H1 (cell line): ENCODE measurements at regions not wholly inside any gene's neighbourhood (a gene's known extent, or its start where the extent isn't known, plus 50 kb on each side); places are given as distances from the start of the nearest gene placed in this dataset.

Experiments
- CTCF ChIA-PET: fragments of 300-600 bp; sonication (Branson Sonifier 250); formaldehyde crosslinking; loops from one replicate; lab custom pipeline; 2021; ENCODE audit not compliant: partially characterized antibody; lab: Charles Lee
- POLR2A ChIA-PET: fragments of 300-600 bp; sonication (Branson Sonifier 250); formaldehyde crosslinking; loops from one replicate; lab custom pipeline; 2021; ENCODE audit warnings: inconsistent platforms; ENCODE audit not compliant: partially characterized antibody; lab: Charles Lee
- DNase-seq, 2 experiments: peaks; one replicate each; pipeline versions ENCODE4 v3.0.0 to v3.0.0-alpha.2; 2010 to 2022; ENCODE audit warnings: low spot score in 2 of 2, low read depth in 1 of 2, mixed read lengths in 1 of 2
- FAIRE-seq: peaks from 2 replicates; lab custom pipeline; 2011; peaks lifted over from hg19 to GRCh38; lab: Jason Lieb, UNC
- H2AFZ ChIP-seq: 2 replicates; pipeline ENCODE4 v1.8.1; 2012; ENCODE audit warnings: low read length, inconsistent platforms
- H2AK5ac ChIP-seq: 2 replicates; pipeline ENCODE4 v1.6.1; 2013; ENCODE audit warnings: low read depth, low read length
- H2BK120ac ChIP-seq: replicated peaks from 2 replicates; pipeline ENCODE3; 2013; ENCODE audit warnings: low read depth, low read length, inconsistent platforms
- H2BK12ac ChIP-seq: 2 replicates; pipeline ENCODE4 v1.6.1; 2013; ENCODE audit warnings: low read depth, low read length
- H2BK15ac ChIP-seq: 2 replicates; pipeline ENCODE4 v1.6.1; 2013; ENCODE audit warnings: low read length
- H2BK20ac ChIP-seq: 2 replicates; pipeline ENCODE4 v1.6.1; 2013; ENCODE audit warnings: low read length
- H2BK5ac ChIP-seq: 2 replicates; pipeline ENCODE4 v1.6.1; 2013; ENCODE audit warnings: low read depth, low read length
- H3K14ac ChIP-seq: 2 replicates; pipeline ENCODE4 v1.6.1; 2013; ENCODE audit warnings: inconsistent platforms; ENCODE audit not compliant: insufficient read length
- H3K18ac ChIP-seq: 2 replicates; pipeline ENCODE4 v1.6.1; 2013; ENCODE audit warnings: low read length; ENCODE audit errors: extremely low read depth
- H3K23ac ChIP-seq: 2 replicates; pipeline ENCODE4 v1.6.1; 2013; ENCODE audit warnings: inconsistent platforms; ENCODE audit not compliant: insufficient read length
- H3K23me2 ChIP-seq: 2 replicates; pipeline ENCODE4 v1.6.1; 2013; ENCODE audit warnings: low read depth, low read length
- H3K27ac ChIP-seq: 2 replicates; pipeline ENCODE4 v1.6.1; 2011; ENCODE audit warnings: low read depth, low read length, inconsistent platforms
- H3K27me3 ChIP-seq, 4 experiments: replicated peaks in 1 of 4; 1 replicate in 1 of 4; 2 replicates in 3 of 4; pipeline versions ENCODE4 v1.6.1 to v1.8.1; 2011 to 2013; ENCODE audit warnings: low read length in 3 of 4, mild to moderate bottlenecking in 3 of 4, inconsistent platforms in 2 of 4, mixed read lengths in 2 of 4, moderate library complexity in 1 of 4; ENCODE audit not compliant: control insufficient read depth in 3 of 4, insufficient read depth in 3 of 4; ENCODE audit errors: extremely low read depth in 1 of 4
- H3K36me3 ChIP-seq, 4 experiments: 2 replicates each; pipeline versions ENCODE4 v1.6.1 to v1.8.1; 2011 to 2013; ENCODE audit warnings: mild to moderate bottlenecking in 4 of 4, low read length in 3 of 4, moderate library complexity in 2 of 4, control low read depth in 1 of 4, inconsistent platforms in 1 of 4; ENCODE audit not compliant: insufficient read depth in 4 of 4, control insufficient read depth in 2 of 4
- H3K4ac ChIP-seq: replicated peaks from 2 replicates; pipeline ENCODE3; 2013; ENCODE audit warnings: low read length, low read depth, mixed read lengths, inconsistent platforms; ENCODE audit not compliant: insufficient read length
- H3K4me1 ChIP-seq, 4 experiments: replicated peaks in 1 of 4; 1 replicate in 1 of 4; 2 replicates in 3 of 4; pipeline versions ENCODE4 v1.6.1 to v1.8.1; 2011 to 2013; ENCODE audit warnings: low read length in 3 of 4, inconsistent platforms in 2 of 4, mixed read lengths in 1 of 4; ENCODE audit not compliant: insufficient read depth in 4 of 4, control insufficient read depth in 3 of 4
- H3K4me2 ChIP-seq, 2 experiments: 2 replicates each; pipeline versions ENCODE4 v1.6.1 to v1.8.1; 2011 to 2013; ENCODE audit warnings: low read depth in 2 of 2, low read length in 2 of 2, control low read depth in 1 of 2, inconsistent platforms in 1 of 2, mild to moderate bottlenecking in 1 of 2; ENCODE audit not compliant: insufficient read depth in 1 of 2
- H3K4me3 ChIP-seq, 4 experiments: fragments of 200-600, 300-600 bp in 1 of 4; sonication (generic), shearing (Covaris generic), sonication (Bioruptor Twin) in 1 of 4; 2 replicates each; pipeline versions ENCODE4 v1.5.1 to v1.8.1; 2011 to 2016; ENCODE audit warnings: low read length in 4 of 4, low read depth in 3 of 4, control low read depth in 2 of 4, inconsistent platforms in 2 of 4, mild to moderate bottlenecking in 2 of 4, mixed read lengths in 1 of 4, moderate library complexity in 1 of 4; ENCODE audit not compliant: insufficient read depth in 2 of 4; ENCODE audit errors: extremely low read depth in 1 of 4
- H3K56ac ChIP-seq: replicated peaks from 2 replicates; pipeline ENCODE3; 2013; ENCODE audit warnings: low read depth, mild to moderate bottlenecking, mixed read lengths, low read length, inconsistent platforms; ENCODE audit not compliant: insufficient read length
- H3K79me1 ChIP-seq: 2 replicates; pipeline ENCODE4 v1.6.1; 2013; ENCODE audit warnings: low read depth, low read length, control low read depth
- H3K79me2 ChIP-seq, 2 experiments: 2 replicates each; pipeline versions ENCODE4 v1.6.1 to v1.8.1; 2012 to 2013; ENCODE audit warnings: low read length in 2 of 2, mild to moderate bottlenecking in 2 of 2, inconsistent platforms in 1 of 2; ENCODE audit not compliant: insufficient read depth in 2 of 2, control insufficient read depth in 1 of 2
- H3K9ac ChIP-seq, 4 experiments: replicated peaks in 1 of 4; 1 replicate in 1 of 4; 2 replicates in 3 of 4; pipeline versions ENCODE4 v1.6.1 to v1.8.1; 2011 to 2013; ENCODE audit warnings: low read depth in 3 of 4, low read length in 3 of 4, control low read depth in 2 of 4, mild to moderate bottlenecking in 2 of 4, moderate library complexity in 2 of 4, inconsistent platforms in 1 of 4; ENCODE audit errors: extremely low read depth in 1 of 4
- H3K9me3 ChIP-seq, 2 experiments: 2 replicates each; pipeline versions ENCODE4 v1.6.1 to v1.8.1; 2012 to 2013; ENCODE audit warnings: mild to moderate bottlenecking in 2 of 2, moderate library complexity in 2 of 2, control low read depth in 1 of 2, inconsistent platforms in 1 of 2, low read depth in 1 of 2, low read length in 1 of 2, mixed read lengths in 1 of 2; ENCODE audit not compliant: insufficient read depth in 2 of 2
- H4K20me1 ChIP-seq, 2 experiments: replicated peaks in 1 of 2; 2 replicates each; pipeline versions ENCODE3 to v1.8.1; 2011 to 2013; ENCODE audit warnings: inconsistent platforms in 2 of 2, low read length in 2 of 2, mild to moderate bottlenecking in 1 of 2; ENCODE audit not compliant: insufficient read depth in 2 of 2, control insufficient read depth in 1 of 2
- H4K5ac ChIP-seq: 2 replicates; pipeline ENCODE4 v1.6.1; 2013; ENCODE audit warnings: low read length, low read depth, mixed read lengths, inconsistent platforms; ENCODE audit not compliant: insufficient read length
- H4K8ac ChIP-seq: 2 replicates; pipeline ENCODE4 v1.8.0; 2013; ENCODE audit warnings: mild to moderate bottlenecking, moderate library complexity, low read length, inconsistent platforms; ENCODE audit not compliant: insufficient read depth; ENCODE audit errors: extremely low read depth
- H4K91ac ChIP-seq: replicated peaks from 2 replicates; pipeline ENCODE3; 2013; ENCODE audit warnings: low read length, mixed read lengths, inconsistent platforms; ENCODE audit not compliant: insufficient read length
- CHD2 ChIP-seq: IDR thresholded peaks from 2 replicates; pipeline ENCODE4 v1.6.1; 2012; ENCODE audit warnings: low read length, improper control_type of control experiment
- KDM1A ChIP-seq: fragments of 200-600, 300-600 bp; sonication (generic); IDR thresholded peaks from 2 replicates; pipeline ENCODE4 v1.7.1; 2016; ENCODE audit warnings: mild to moderate bottlenecking, low read length, borderline replicate concordance
- NANOG ChIP-seq: IDR thresholded peaks from 2 replicates; pipeline ENCODE4 v1.6.1; 2011; ENCODE audit warnings: low read length, low read depth, mild to moderate bottlenecking, inconsistent platforms; ENCODE audit not compliant: insufficient read depth, poor library complexity, severe bottlenecking
- NRF1 ChIP-seq: IDR thresholded peaks from 2 replicates; pipeline ENCODE4 v1.6.1; 2011; ENCODE audit warnings: mild to moderate bottlenecking, low read depth, low read length, improper control_type of control experiment
- PHF8 ChIP-seq: fragments of 200-600 bp; sonication (generic); conservative IDR thresholded peaks from 2 replicates; pipeline ENCODE4 v1.7.1; 2012; ENCODE audit warnings: low read depth, mild to moderate bottlenecking, inconsistent platforms, low read length, moderate library complexity
- POLR2AphosphoS5 ChIP-seq: IDR thresholded peaks from 2 replicates; pipeline ENCODE4 v1.6.1; 2011; ENCODE audit warnings: low read depth, low read length
- RFX5 ChIP-seq: IDR thresholded peaks from 2 replicates; pipeline ENCODE4 v1.6.1; 2011; ENCODE audit warnings: low read depth, low read length, improper control_type of control experiment, borderline replicate concordance
- RXRA ChIP-seq: IDR thresholded peaks from 2 replicates; pipeline ENCODE4 v1.6.1; 2011; ENCODE audit warnings: low read depth, mild to moderate bottlenecking, low read length, moderate library complexity; ENCODE audit not compliant: insufficient read depth
- SIN3A ChIP-seq, 2 experiments: IDR thresholded peaks in 1 of 2; conservative IDR thresholded peaks in 1 of 2; 2 replicates each; pipeline ENCODE4 v1.6.1; 2011 to 2012; ENCODE audit warnings: low read length in 2 of 2, improper control_type of control experiment in 1 of 2, low read depth in 1 of 2, mild to moderate bottlenecking in 1 of 2
- SIX5 ChIP-seq: IDR thresholded peaks from 2 replicates; pipeline ENCODE4 v1.6.1; 2011; ENCODE audit warnings: mild to moderate bottlenecking, low read depth, low read length
- SP1 ChIP-seq: IDR thresholded peaks from 2 replicates; pipeline ENCODE4 v1.6.1; 2011; ENCODE audit warnings: low read depth, low read length
- SP4 ChIP-seq: IDR thresholded peaks from 2 replicates; pipeline ENCODE4 v1.6.1; 2012; ENCODE audit warnings: low read length, inconsistent platforms
- SRF ChIP-seq: IDR thresholded peaks from 2 replicates; pipeline ENCODE4 v1.6.1; 2011; ENCODE audit warnings: mild to moderate bottlenecking, low read depth, low read length, moderate library complexity
- TAF1 ChIP-seq: IDR thresholded peaks from 2 replicates; pipeline ENCODE4 v1.6.1; 2011; ENCODE audit warnings: mild to moderate bottlenecking, low read depth, low read length
- TEAD4 ChIP-seq: IDR thresholded peaks from 2 replicates; pipeline ENCODE4 v1.6.1; 2012; ENCODE audit warnings: low read depth, low read length, inconsistent platforms, mixed read lengths
- WGBS, 2 experiments: shearing (Covaris generic) in 1 of 2; methylation state at CpG; one replicate each; pipeline versions ENCODE4 v1.1.6 to v1.1.7; 2013 to 2015; ENCODE audit warnings: low lambda C conversion rate in 2 of 2, mixed read lengths in 2 of 2, inconsistent platforms in 1 of 2, low coverage in 1 of 2, missing lambda C conversion rate in 1 of 2; ENCODE audit not compliant: insufficient replicate concordance in 2 of 2, insufficient coverage in 1 of 2, insufficient read length in 1 of 2; ENCODE audit errors: extremely low coverage in 1 of 2, missing lambda C conversion rate in 1 of 2; 5-methylcytosine and 5-hydroxymethylcytosine counted together

GRCh38 chr14:38040411-38040810 is 167.3 kb upstream of the SSTR1 start:
- TF ChIP-seq NANOG, result no peak
- TF ChIP-seq RFX5, result no peak
- no peak for TF ChIP-seq SIX5
- no peak for TF ChIP-seq SP4
- TF ChIP-seq POLR2AphosphoS5, result no peak
- TF ChIP-seq NRF1, result no peak
- TF ChIP-seq KDM1A, result no peak
- no peak for TF ChIP-seq TEAD4
- no peak for TF ChIP-seq RXRA
- TF ChIP-seq SIN3A (conservative IDR thresholded peaks at IDR 0.05 in 1 of 2, IDR thresholded peaks at IDR 0.05 in 1 of 2; ENCODE audit: low read depth in 1 of 2, low read length in 2 of 2), result no peak
- TF ChIP-seq SRF, result no peak
- no peak for TF ChIP-seq SP1
- no peak for TF ChIP-seq PHF8
- no peak for TF ChIP-seq CHD2
- no peak for TF ChIP-seq TAF1
- H2BK12ac ChIP-seq, result no peak overlapping the region
- H2BK120ac ChIP-seq, result no peak overlapping the region
- no peak overlapping the region for H2AK5ac ChIP-seq
- WGBS, 2 experiments, result 90% methylated on average over 1 of the region's 1 CpG; no CpG with 5 or more reads in 1 of the 2 experiments
- H3K79me1 ChIP-seq, result no peaks in the 10 kb centered on the region
- no peak overlapping the region for H4K8ac ChIP-seq
- H4K5ac ChIP-seq, result no peak overlapping the region
- H3K4me3 ChIP-seq, result no peak overlapping the region
- H2BK5ac ChIP-seq, result no peak overlapping the region
- H4K91ac ChIP-seq, result no peak overlapping the region
- H3K4ac ChIP-seq, result no peak overlapping the region
- H3K18ac ChIP-seq, result no peak overlapping the region
- no peak overlapping the region for H2BK20ac ChIP-seq
- ChIA-PET POLR2A (no interaction called here), CTCF (interaction anchor here (1.2 kb wide), 1 partner anchor 10 kb away, joined by 3 read pairs; no protein-coding TSS in a partner anchor)
- no peak overlapping the region for H3K9ac ChIP-seq
- H2AFZ ChIP-seq, result no peak overlapping the region
- H3K23ac ChIP-seq, result no peak overlapping the region
- no peaks in the 10 kb centered on the region for H3K9me3 ChIP-seq
- no peaks in the 10 kb centered on the region for H3K27me3 ChIP-seq
- FAIRE-seq (no peak), DNase-seq (no peak)
- H3K23me2 ChIP-seq, result no peaks in the 10 kb centered on the region
- no peak overlapping the region for H3K56ac ChIP-seq
- H3K4me1 ChIP-seq, result peaks cover 0 to 3% (median 0%) of the 10 kb centered on the region in 4 experiments; a peak in 1 of 7 replicates
- H4K20me1 ChIP-seq, result no peaks in the 10 kb centered on the region
- no peak overlapping the region for H2BK15ac ChIP-seq
- H3K36me3 ChIP-seq, result no peaks in the 10 kb centered on the region
- H3K14ac ChIP-seq, result no peak overlapping the region
- no peaks in the 10 kb centered on the region for H3K79me2 ChIP-seq
- no peak overlapping the region for H3K4me2 ChIP-seq
- no peak overlapping the region for H3K27ac ChIP-seq
